CD4-positive, alpha-beta T cell treated with Interferon alpha-2 for 1 hour (primary cell): ENCODE measurements at regions not wholly inside any gene's neighbourhood (a gene's known extent, or its start where the extent isn't known, plus 50 kb on each side); places are given as distances from the start of the nearest gene placed in this dataset.
"Not testable (repeated sequence)": the region's sequence is repeated elsewhere in the genome, so short reads cannot be mapped to it uniquely, and the experiment has no call there.

ENCODE experiments used
- DNase-seq, 2 donors: peaks; one replicate each; pipeline ENCODE4 v3.0.0-alpha.2; 2020 to 2022

GRCh38 chr1:242613266-242613815 is 88.8 kb upstream of the PLD5 start:
- no peak for DNase-seq

- DNase-seq, result no peak
Measured at GRCh38 chr1:242610209-242610608, 85.7 kb upstream of the PLD5 start.

- DNase-seq, result no peak
Measured at GRCh38 chr1:242605521-242605920, 81.0 kb upstream of the PLD5 start.

- DNase-seq, result no peak
Measured at GRCh38 chr1:242602001-242602400, 77.5 kb upstream of the PLD5 start.

GRCh38 chr1:242593756-242594155 is 69.3 kb upstream of the PLD5 start:
- not testable (repeated sequence) for DNase-seq

GRCh38 chr1:242586360-242586680 is 61.8 kb upstream of the PLD5 start:
- DNase-seq, result no peak

- DNase-seq, result no peak
Measured at GRCh38 chr1:242585616-242586359, 61.3 kb upstream of the PLD5 start.

- no peak for DNase-seq
Measured at GRCh38 chr1:242582669-242583068, 58.2 kb upstream of the PLD5 start.

GRCh38 chr1:242579528-242580235 is 55.2 kb upstream of the PLD5 start:
- no peak for DNase-seq
